PC-3 (cell line): ENCODE measurements at regions not wholly inside any gene's neighbourhood (a gene's known extent, or its start where the extent isn't known, plus 50 kb on each side); places are given as distances from the start of the nearest gene placed in this dataset.
A peak's percentile ranks its signal among the peaks of the same experiment; 100 is the strongest.

Experiments
- ATAC-seq: fragments of 200-7000 bp; cut with Tn5 transposase; 2 replicates; pipeline ENCODE4 v1.9.1; 2020; ENCODE audit warnings: mild to moderate bottlenecking, moderate library complexity
- BruUV-seq: library from RNA; stranded (reverse); fragments of 400-500 nt; replicated peaks from 2 replicates; lab custom pipeline; 2021; lab: Mats Ljungman, UMichigan
- CTCF ChIA-PET: fragments of 300-600 bp; sonication (Branson Sonifier 250); formaldehyde crosslinking; loops from one replicate; lab custom pipeline; 2022; ENCODE audit warnings: antibody characterized with exemption; lab: Charles Lee
- POLR2A ChIA-PET: fragments of 300-600 bp; sonication (Branson Sonifier 250); formaldehyde crosslinking; loops from one replicate; lab custom pipeline; 2022; ENCODE audit warnings: antibody characterized with exemption; ENCODE audit not compliant: unreplicated experiment; lab: Charles Lee
- DNase-seq: peaks from one replicate; pipeline ENCODE4 v3.0.0-alpha.2; 2015
- H2AFZ ChIP-seq: fragments of 300-600 bp; sonication (generic); 2 replicates; pipeline ENCODE4 v1.6.0; 2016; ENCODE audit warnings: antibody characterized with exemption, low read length
- H3F3A ChIP-seq: fragments of 300-600 bp; sonication (generic); one replicate; pipeline ENCODE4 v1.6.0; 2017; ENCODE audit warnings: antibody characterized with exemption, low read length, control low read depth, mild to moderate bottlenecking; ENCODE audit not compliant: unreplicated experiment
- H3K27ac ChIP-seq: fragments of 300-600 bp; sonication (generic); 2 replicates; pipeline ENCODE4 v1.5.1; 2016; ENCODE audit warnings: mild to moderate bottlenecking, low read length
- H3K27me3 ChIP-seq: fragments of 300-600 bp; sonication (generic); 2 replicates; pipeline ENCODE4 v1.6.1; 2016; ENCODE audit warnings: low read length, mixed read lengths
- H3K36me3 ChIP-seq: fragments of 300-600 bp; sonication (generic); 2 replicates; pipeline ENCODE4 v1.6.1; 2016; ENCODE audit warnings: low read depth, mixed run types, low read length, mixed read lengths
- H3K4me1 ChIP-seq: fragments of 300-600 bp; sonication (generic); 2 replicates; pipeline ENCODE4 v1.5.1; 2016; ENCODE audit warnings: low read length; ENCODE audit not compliant: insufficient read depth
- H3K4me2 ChIP-seq: fragments of 300-600 bp; sonication (generic); 2 replicates; pipeline ENCODE4 v1.6.0; 2016; ENCODE audit warnings: low read length
- H3K4me3 ChIP-seq: fragments of 300-600 bp; sonication (generic); 2 replicates; pipeline ENCODE4 v1.5.1; 2016; ENCODE audit warnings: mild to moderate bottlenecking, low read length, mixed read lengths
- H3K79me2 ChIP-seq: fragments of 300-600 bp; sonication (generic); 2 replicates; pipeline ENCODE4 v1.6.1; 2017; ENCODE audit warnings: low read length, mixed read lengths
- H3K9ac ChIP-seq: fragments of 300-600 bp; sonication (generic); 2 replicates; pipeline ENCODE4 v1.6.0; 2016; ENCODE audit warnings: mild to moderate bottlenecking, low read length
- H3K9me2 ChIP-seq: fragments of 300-600 bp; sonication (generic); replicated peaks from 2 replicates; pipeline ENCODE4 v1.6.1; 2016; ENCODE audit warnings: mixed run types, low read length, mixed read lengths
- H3K9me3 ChIP-seq: fragments of 300-600 bp; sonication (generic); 2 replicates; pipeline ENCODE4 v1.6.1; 2016; ENCODE audit warnings: low read length, mixed read lengths
- H4K20me1 ChIP-seq: fragments of 300-600 bp; sonication (generic); 2 replicates; pipeline ENCODE4 v1.6.1; 2016; ENCODE audit warnings: low read length, mixed read lengths
- CTCF ChIP-seq: fragments of 300-600 bp; sonication (generic); conservative IDR thresholded peaks from 2 replicates; pipeline ENCODE4 v1.5.1; 2017; ENCODE audit warnings: antibody characterized with exemption, low read depth, mild to moderate bottlenecking, low read length
- EZH2 ChIP-seq: fragments of 300-600 bp; sonication (generic); IDR thresholded peaks from one replicate; pipeline ENCODE4 v1.6.1; 2017; ENCODE audit warnings: antibody characterized with exemption, mild to moderate bottlenecking, low read length; ENCODE audit not compliant: unreplicated experiment
- EZH2phosphoT487 ChIP-seq: fragments of 300-600 bp; sonication (generic); IDR thresholded peaks from 2 replicates; pipeline ENCODE4 v1.6.1; 2018; ENCODE audit warnings: mild to moderate bottlenecking, antibody characterized with exemption, low read length, borderline replicate concordance
- intact Hi-C: fragments of 100-400 bp; cut with micrococcal nuclease; formaldehyde crosslinking; loops from 2 replicates; pipeline ENCODE4 v1.9.0; 2023

GRCh38 chr22:22060200-22061084, 77.9 kb upstream of the TOP3B start:
- ATAC-seq, result peak; percentile 76
- CTCF ChIA-PET, result no interaction called here
- H3K4me1 ChIP-seq, result no peaks in the 10 kb centered on the region
- no peak overlapping the region for H3K4me2 ChIP-seq
- no peaks in the 10 kb centered on the region for H4K20me1 ChIP-seq
- DNase-seq, result peak; percentile 58
- no peak overlapping the region for H2AFZ ChIP-seq
- H3K27ac ChIP-seq, result no peak overlapping the region
- H3K36me3 ChIP-seq, result no peaks in the 10 kb centered on the region
- H3K27me3 ChIP-seq, result peaks cover 9% of the 10 kb centered on the region; the same call in 1 of the 2 replicates
- no peak for TF ChIP-seq EZH2
- peak; percentile 80 for TF ChIP-seq CTCF
- H3F3A ChIP-seq, result no peaks in the 10 kb centered on the region
- H3K4me3 ChIP-seq, result no peak overlapping the region
- no peaks in the 10 kb centered on the region for H3K79me2 ChIP-seq
- no peaks in the 10 kb centered on the region for H3K9me3 ChIP-seq
- BruUV-seq, result no TSS peak
- POLR2A ChIA-PET, result no interaction called here
- no peaks in the 10 kb centered on the region for H3K9me2 ChIP-seq
- no peak overlapping the region for H3K9ac ChIP-seq
- intact Hi-C loops, result no loop called here

GRCh38 chr22:22059291-22060002, 76.9 kb upstream of the TOP3B start:
- intact Hi-C loops, result no loop called here
- ATAC-seq, result no peak
- Histone ChIP-seq H3K79me2 (no peaks in the 10 kb centered on the region), H3K4me2 (no peak overlapping the region), H3K36me3 (no peaks in the 10 kb centered on the region), H3K4me3 (no peak overlapping the region), H3K9ac (no peak overlapping the region), H4K20me1 (no peaks in the 10 kb centered on the region), H3K4me1 (no peaks in the 10 kb centered on the region), H3K27me3 (peaks cover 2% of the 10 kb centered on the region; the same call in 1 of the 2 replicates), H3K9me2 (no peaks in the 10 kb centered on the region), H3F3A (no peaks in the 10 kb centered on the region), H3K27ac (no peak overlapping the region), H2AFZ (no peak overlapping the region), H3K9me3 (no peaks in the 10 kb centered on the region)
- no TSS peak for BruUV-seq
- CTCF ChIA-PET, result no interaction called here
- DNase-seq, result no peak
- POLR2A ChIA-PET, result no interaction called here
- TF ChIP-seq EZH2 (no peak), CTCF (no peak), EZH2phosphoT487 (no peak)
